Vagina (tissue), 2 donors: ENCODE measurements at regions not wholly inside any gene's neighbourhood (a gene's known extent, or its start where the extent isn't known, plus 50 kb on each side); places are given as distances from the start of the nearest gene placed in this dataset.

ENCODE experiments used
- DNase-seq, 2 donors: peaks; one replicate each; pipeline ENCODE4 v3.0.0-alpha.2; 2017; ENCODE audit errors: extremely low spot score in 2 of 2
- H3K27ac ChIP-seq: fragments of 200-600 bp; sonication (generic); one replicate; pipeline ENCODE4 v1.5.1; 2019
- H3K27me3 ChIP-seq: fragments of 200-600 bp; sonication (generic); one replicate; pipeline ENCODE4 v1.5.1; 2019
- H3K36me3 ChIP-seq, 2 donors: fragments of 200-600 bp; sonication (generic); one replicate each; pipeline ENCODE4 v1.5.1; 2017 to 2019
- H3K4me1 ChIP-seq: fragments of 200-600 bp; sonication (generic); one replicate; pipeline ENCODE4 v1.5.1; 2019
- H3K4me3 ChIP-seq, 2 donors: fragments of 200-600 bp; sonication (generic); 1 replicate in 1 of 2; 2 replicates in 1 of 2; pipeline ENCODE4 v1.5.1; 2016 to 2019
- H3K9me3 ChIP-seq: fragments of 200-600 bp; sonication (generic); one replicate; pipeline ENCODE4 v1.5.1; 2019
- POLR2A ChIP-seq, 2 donors: fragments of 450-650 bp; IDR thresholded peaks; one replicate each; pipeline ENCODE4 v1.6.1; 2017; ENCODE audit warnings: antibody characterized with exemption in 2 of 2, mild to moderate bottlenecking in 2 of 2, moderate library complexity in 2 of 2
- POLR2AphosphoS5 ChIP-seq, 2 donors: sonication (generic); formaldehyde crosslinking; IDR thresholded peaks; one replicate each; pipeline ENCODE4 v1.9.0; 2017; ENCODE audit warnings: antibody characterized with exemption in 2 of 2, mild to moderate bottlenecking in 2 of 2, low read depth in 1 of 2; ENCODE audit not compliant: insufficient read depth in 1 of 2
- intact Hi-C: fragments of 100-400 bp; cut with DNase I; formaldehyde crosslinking; loops from one replicate; pipeline ENCODE4 v1.15.1; 2023
- TF ChIP-seq, protein P1 (sequence below), 3 experiments: fragments of 450-650 bp in 2 of 3; fragments of 200-600 bp in 1 of 3; sonication (generic) in 1 of 3; IDR thresholded peaks; one replicate each; pipeline ENCODE4 v1.5.1; 2017 to 2019; ENCODE audit warnings: antibody characterized with exemption in 3 of 3, mild to moderate bottlenecking in 2 of 3, moderate library complexity in 2 of 3

DNA sequence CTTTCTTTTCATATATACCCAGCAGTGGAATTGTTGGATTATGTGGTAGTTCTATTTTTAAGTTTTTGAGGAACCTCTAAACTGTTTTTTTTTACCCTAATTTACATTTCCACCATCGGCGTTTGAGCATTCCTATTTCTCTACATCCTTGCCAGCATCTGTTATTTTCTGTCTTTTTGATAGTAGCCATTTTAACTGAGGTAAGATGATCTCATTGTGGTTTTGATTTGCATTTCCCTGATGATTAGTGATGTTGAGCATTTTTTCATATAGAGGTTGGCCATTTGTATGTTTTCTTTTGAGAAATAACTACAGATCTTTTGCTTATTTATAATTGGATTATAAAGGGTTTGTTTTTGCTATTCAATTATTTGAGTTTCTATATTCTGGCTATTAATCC lies 71.7 kb upstream of the TNC start:
- Histone ChIP-seq H3K4me1 (no peaks in the 10 kb centered on the region), H3K9me3 (no peaks in the 10 kb centered on the region), H3K27me3 (no peaks in the 10 kb centered on the region), H3K36me3 (no peaks in the 10 kb centered on the region), H3K27ac (no peak overlapping the region), H3K4me3 (no peak overlapping the region)
- TF ChIP-seq POLR2AphosphoS5 (IDR thresholded peaks at IDR 0.05; ENCODE audit: insufficient read depth in 1 of 2, low read depth in 1 of 2) (no peak), POLR2A (IDR thresholded peaks at IDR 0.05) (no peak)
- TF ChIP-seq, protein P1, sequence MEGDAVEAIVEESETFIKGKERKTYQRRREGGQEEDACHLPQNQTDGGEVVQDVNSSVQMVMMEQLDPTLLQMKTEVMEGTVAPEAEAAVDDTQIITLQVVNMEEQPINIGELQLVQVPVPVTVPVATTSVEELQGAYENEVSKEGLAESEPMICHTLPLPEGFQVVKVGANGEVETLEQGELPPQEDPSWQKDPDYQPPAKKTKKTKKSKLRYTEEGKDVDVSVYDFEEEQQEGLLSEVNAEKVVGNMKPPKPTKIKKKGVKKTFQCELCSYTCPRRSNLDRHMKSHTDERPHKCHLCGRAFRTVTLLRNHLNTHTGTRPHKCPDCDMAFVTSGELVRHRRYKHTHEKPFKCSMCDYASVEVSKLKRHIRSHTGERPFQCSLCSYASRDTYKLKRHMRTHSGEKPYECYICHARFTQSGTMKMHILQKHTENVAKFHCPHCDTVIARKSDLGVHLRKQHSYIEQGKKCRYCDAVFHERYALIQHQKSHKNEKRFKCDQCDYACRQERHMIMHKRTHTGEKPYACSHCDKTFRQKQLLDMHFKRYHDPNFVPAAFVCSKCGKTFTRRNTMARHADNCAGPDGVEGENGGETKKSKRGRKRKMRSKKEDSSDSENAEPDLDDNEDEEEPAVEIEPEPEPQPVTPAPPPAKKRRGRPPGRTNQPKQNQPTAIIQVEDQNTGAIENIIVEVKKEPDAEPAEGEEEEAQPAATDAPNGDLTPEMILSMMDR (IDR thresholded peaks at IDR 0.05), result no peak
- intact Hi-C loops, result no loop called here
- DNase-seq, result no peak

DNA sequence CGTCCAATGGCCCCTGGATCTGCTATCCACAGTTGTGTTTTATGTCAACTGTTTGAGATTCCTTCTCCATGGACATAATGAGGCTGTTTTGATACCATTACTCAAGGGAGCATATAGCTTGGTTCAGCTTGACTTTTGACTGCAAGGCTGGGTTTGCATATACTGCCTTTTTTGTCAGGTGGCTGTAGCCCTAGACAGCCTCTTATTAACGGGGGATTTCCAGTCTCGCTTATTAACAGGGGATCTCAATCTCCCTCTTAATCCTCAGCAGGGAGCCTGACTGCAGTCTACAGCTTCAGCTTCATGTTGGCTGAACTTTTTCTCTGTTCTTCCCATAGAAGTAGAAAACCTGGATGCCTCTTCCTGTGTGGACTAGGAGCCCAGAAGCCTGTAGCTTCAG lies 73.7 kb upstream of the TNC start:
- Histone ChIP-seq H3K4me3 (no peak overlapping the region), H3K27me3 (no peaks in the 10 kb centered on the region), H3K9me3 (no peaks in the 10 kb centered on the region), H3K4me1 (no peaks in the 10 kb centered on the region), H3K27ac (no peak overlapping the region), H3K36me3 (no peaks in the 10 kb centered on the region)
- intact Hi-C loops, result no loop called here
- TF ChIP-seq POLR2A (IDR thresholded peaks at IDR 0.05), result no peak
- TF ChIP-seq POLR2AphosphoS5 (IDR thresholded peaks at IDR 0.05; ENCODE audit: insufficient read depth in 1 of 2, low read depth in 1 of 2), result no peak
- TF ChIP-seq, protein P1 (IDR thresholded peaks at IDR 0.05), result no peak
- DNase-seq, result no peak

DNA sequence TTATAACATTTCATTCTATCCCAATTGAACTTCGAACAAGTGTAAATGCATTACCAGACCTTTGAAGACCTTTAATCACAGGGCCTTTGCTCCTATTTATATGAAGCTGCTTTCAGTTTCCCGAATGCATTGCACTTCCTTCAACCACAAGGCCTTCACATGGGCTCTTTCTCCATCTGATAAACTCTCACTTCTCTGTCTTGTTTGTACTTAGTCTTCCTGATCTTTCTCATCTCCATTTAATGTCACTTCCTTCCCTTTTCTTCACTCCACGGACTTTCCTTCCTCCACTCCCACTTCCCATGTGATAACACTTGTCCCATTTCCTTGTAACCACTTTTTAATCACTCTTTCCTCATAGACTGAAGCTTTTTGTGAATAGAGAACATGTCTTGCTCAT lies 74.3 kb upstream of the TNC start:
- no peaks in the 10 kb centered on the region for H3K36me3 ChIP-seq
- no peaks in the 10 kb centered on the region for H3K4me1 ChIP-seq
- no peaks in the 10 kb centered on the region for H3K27me3 ChIP-seq
- TF ChIP-seq, protein P1 (IDR thresholded peaks at IDR 0.05), result no peak
- TF ChIP-seq POLR2AphosphoS5 (IDR thresholded peaks at IDR 0.05; ENCODE audit: insufficient read depth in 1 of 2, low read depth in 1 of 2) (no peak), POLR2A (IDR thresholded peaks at IDR 0.05) (no peak)
- no peak for DNase-seq
- H3K9me3 ChIP-seq, result no peaks in the 10 kb centered on the region
- H3K27ac ChIP-seq, result no peak overlapping the region
- no peak overlapping the region for H3K4me3 ChIP-seq
- intact Hi-C loops, result no loop called here

DNA sequence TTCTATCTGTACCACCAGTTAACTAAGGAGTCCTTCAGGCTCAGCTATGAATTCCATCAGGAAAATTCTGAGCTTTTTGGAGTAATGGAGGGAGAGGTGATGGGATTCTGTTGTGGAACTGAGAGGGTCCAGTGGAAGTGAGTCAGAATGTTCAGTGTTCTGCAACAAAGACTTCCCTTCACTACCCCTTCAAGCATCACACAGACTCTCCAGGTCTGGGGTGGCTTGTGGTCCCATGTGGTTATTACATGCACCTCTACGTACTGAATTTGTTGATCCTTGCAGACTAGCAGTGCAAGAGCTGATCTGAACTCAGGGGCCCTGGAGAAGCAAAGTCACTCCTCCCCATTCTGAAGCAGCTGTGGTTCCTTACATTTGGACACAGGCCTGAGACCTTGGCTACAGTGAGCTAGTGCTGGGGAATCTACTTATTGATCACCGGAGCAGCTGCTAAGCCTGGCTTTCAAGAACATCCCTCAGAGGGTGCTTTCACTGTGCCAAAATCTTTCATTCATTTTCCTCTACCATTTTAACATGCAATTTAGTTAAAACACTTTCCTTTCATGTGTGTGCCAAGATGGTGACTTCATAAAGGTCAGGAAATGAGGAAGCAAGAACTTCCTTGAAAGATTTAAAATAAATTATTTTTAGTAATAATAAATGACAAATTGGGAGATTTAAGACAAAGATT lies 75.0 kb upstream of the TNC start:
- no peak overlapping the region for H3K4me3 ChIP-seq
- TF ChIP-seq, protein P1 (IDR thresholded peaks at IDR 0.05), result no peak
- TF ChIP-seq POLR2AphosphoS5 (IDR thresholded peaks at IDR 0.05; ENCODE audit: insufficient read depth in 1 of 2, low read depth in 1 of 2), result no peak
- no peak for TF ChIP-seq POLR2A (IDR thresholded peaks at IDR 0.05)
- H3K27me3 ChIP-seq, result no peaks in the 10 kb centered on the region
- H3K27ac ChIP-seq, result no peak overlapping the region
- peaks cover 6% of the 10 kb centered on the region for H3K4me1 ChIP-seq
- no peaks in the 10 kb centered on the region for H3K9me3 ChIP-seq
- H3K36me3 ChIP-seq, result no peaks in the 10 kb centered on the region
- DNase-seq, result no peak
- intact Hi-C loops, result no loop called here

DNA sequence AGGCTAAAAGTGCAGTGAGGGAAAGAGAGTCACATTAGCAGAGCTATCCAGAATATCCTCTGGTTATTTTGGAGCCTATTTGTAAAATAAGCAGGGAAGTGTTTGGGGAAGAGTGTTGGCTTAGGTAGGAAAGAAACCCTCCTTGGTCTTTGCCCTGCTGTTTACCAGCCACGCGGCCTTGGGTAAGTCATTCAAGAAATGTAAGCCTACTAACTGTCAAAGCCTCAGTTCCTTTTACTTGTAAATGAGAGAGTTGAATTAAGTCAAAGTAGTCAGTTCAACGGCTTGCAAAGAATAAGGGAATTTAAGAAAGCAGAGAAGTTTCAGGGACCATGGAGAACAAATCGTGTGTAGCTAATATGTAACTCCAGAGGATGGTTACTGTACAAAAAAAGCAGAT lies 75.8 kb upstream of the TNC start:
- no peak overlapping the region for H3K27ac ChIP-seq
- DNase-seq, result no peak
- H3K4me1 ChIP-seq, result peaks cover 10% of the 10 kb centered on the region
- H3K9me3 ChIP-seq, result no peaks in the 10 kb centered on the region
- intact Hi-C loops, result no loop called here
- H3K4me3 ChIP-seq, result no peak overlapping the region
- H3K27me3 ChIP-seq, result no peaks in the 10 kb centered on the region
- TF ChIP-seq POLR2AphosphoS5 (IDR thresholded peaks at IDR 0.05; ENCODE audit: insufficient read depth in 1 of 2, low read depth in 1 of 2), result no peak
- TF ChIP-seq, protein P1 (IDR thresholded peaks at IDR 0.05), result no peak
- TF ChIP-seq POLR2A (IDR thresholded peaks at IDR 0.05), result no peak
- H3K36me3 ChIP-seq, result no peaks in the 10 kb centered on the region
